HG02571 (cell line): ENCODE measurements at regions not wholly inside any gene's neighbourhood (a gene's known extent, or its start where the extent isn't known, plus 50 kb on each side); places are given as distances from the start of the nearest gene placed in this dataset.

Source experiments
- ATAC-seq: cut with Tn5 transposase; IDR thresholded peaks from one replicate; pipeline ENCODE4 v1.9.1; 2021; ENCODE audit warnings: mild to moderate bottlenecking, moderate library complexity; ENCODE audit not compliant: unreplicated experiment

- ATAC-seq, result no peak
Observed at GRCh38 chr2:133936601-133937000, 317.3 kb upstream of the MGAT5 start.

GRCh38 chr2:133937669-133938068 is 316.2 kb upstream of the MGAT5 start:
- no peak for ATAC-seq

GRCh38 chr2:133940134-133940533 is 313.7 kb upstream of the MGAT5 start:
- no peak for ATAC-seq

GRCh38 chr2:133941666-133942065 is 312.2 kb upstream of the MGAT5 start:
- ATAC-seq, result no peak

- no peak for ATAC-seq
Observed at GRCh38 chr2:133942398-133942797, 311.5 kb upstream of the MGAT5 start.

- no peak for ATAC-seq
Observed at GRCh38 chr2:133943108-133943507, 310.8 kb upstream of the MGAT5 start.

- ATAC-seq, result no peak
Observed at GRCh38 chr2:133945089-133945488, 308.8 kb upstream of the MGAT5 start.

- no peak for ATAC-seq
Observed at GRCh38 chr2:133947057-133947456, 306.8 kb upstream of the MGAT5 start.

GRCh38 chr2:133948610-133949290 is 305.1 kb upstream of the MGAT5 start:
- no peak for ATAC-seq

GRCh38 chr2:133949595-133949994 is 304.3 kb upstream of the MGAT5 start:
- ATAC-seq, result no peak

- no peak for ATAC-seq
Observed at GRCh38 chr2:133951209-133951608, 302.7 kb upstream of the MGAT5 start.

- ATAC-seq, result peak; percentile 39
Observed at GRCh38 chr2:133952420-133952819, 301.5 kb upstream of the MGAT5 start.

- no peak for ATAC-seq
Observed at GRCh38 chr2:133952896-133953295, 301.0 kb upstream of the MGAT5 start.

- peak; percentile 74 for ATAC-seq
Observed at GRCh38 chr2:133953524-133953923, 300.3 kb upstream of the MGAT5 start.

GRCh38 chr2:133954636-133955035 is 299.2 kb upstream of the MGAT5 start:
- no peak for ATAC-seq

- ATAC-seq, result no peak
Observed at GRCh38 chr2:133955169-133955568, 298.7 kb upstream of the MGAT5 start.

GRCh38 chr2:133956434-133956935 is 297.4 kb upstream of the MGAT5 start:
- ATAC-seq, result no peak

GRCh38 chr2:133957724-133958480 is 296.0 kb upstream of the MGAT5 start:
- ATAC-seq, result no peak

GRCh38 chr2:133959066-133959465 is 294.8 kb upstream of the MGAT5 start:
- no peak for ATAC-seq

GRCh38 chr2:133966720-133967304 is 287.1 kb upstream of the MGAT5 start:
- no peak for ATAC-seq

- ATAC-seq, result no peak
Observed at GRCh38 chr2:133967326-133967725, 286.5 kb upstream of the MGAT5 start.

GRCh38 chr2:133968446-133968845 is 285.4 kb upstream of the MGAT5 start:
- no peak for ATAC-seq
